HCT116 (cell line): ENCODE measurements at regions not wholly inside any gene's neighbourhood (a gene's known extent, or its start where the extent isn't known, plus 50 kb on each side); places are given as distances from the start of the nearest gene placed in this dataset.

Experiments used
- ATAC-seq: fragments of 200-7000 bp; cut with Tn5 transposase; 2 replicates; pipeline ENCODE4 v1.9.1; 2020; ENCODE audit warnings: mild to moderate bottlenecking, moderate library complexity
- BruUV-seq: library from RNA; stranded (reverse); fragments of 400-500 nt; replicated peaks from 2 replicates; lab custom pipeline; 2021; lab: Mats Ljungman, UMichigan
- CTCF ChIA-PET: fragments of 300-600 bp; sonication (Branson Sonifier 250); formaldehyde crosslinking; loops from one replicate; lab custom pipeline; 2021; ENCODE audit warnings: antibody characterized with exemption; lab: Charles Lee
- POLR2A ChIA-PET: fragments of 300-600, 350-600 bp; sonication (Branson Sonifier 250); formaldehyde crosslinking; loops from one replicate; lab custom pipeline; 2021; ENCODE audit warnings: antibody characterized with exemption; lab: Charles Lee
- RAD21 ChIA-PET, 2 experiments: fragments of 300-600 bp; sonication (Branson Sonifier 250); formaldehyde crosslinking; loops; one replicate each; lab custom pipeline; 2023; ENCODE audit warnings: low total read pairs in 2 of 2; ENCODE audit not compliant: uncharacterized antibody in 2 of 2, unreplicated experiment in 2 of 2, low non-redundant PET in 1 of 2; lab: Charles Lee
- DNase-seq: peaks from one replicate; pipeline ENCODE4 v3.0.0-alpha.2; 2010; ENCODE audit warnings: low read depth, low spot score
- H2AFZ ChIP-seq: fragments of 200-600 bp; shearing (Covaris generic), sonication (generic); 2 replicates; pipeline ENCODE4 v1.6.1; 2017; ENCODE audit warnings: low read depth, mixed run types, mixed read lengths, antibody characterized with exemption, low read length; ENCODE audit not compliant: poor library complexity, severe bottlenecking
- H3K27ac ChIP-seq: 2 replicates; pipeline ENCODE4 v1.5.1; 2012; ENCODE audit warnings: low read depth, low read length
- H3K27me3 ChIP-seq: fragments of 200-600 bp; sonication (generic); 2 replicates; pipeline ENCODE4 v1.6.1; 2016; ENCODE audit warnings: mixed run types, low read length, mixed read lengths; ENCODE audit not compliant: insufficient read depth
- H3K36me3 ChIP-seq, 2 experiments: fragments of 200-500 bp in 1 of 2; fragments of 200-600 bp in 1 of 2; sonication (Bioruptor generic) in 1 of 2; sonication (generic) in 1 of 2; 2 replicates each; pipeline versions ENCODE4 v1.5.1 to v1.6.1; 2014 to 2016; ENCODE audit warnings: low read length in 2 of 2, inconsistent platforms in 1 of 2, mixed read lengths in 1 of 2, mixed run types in 1 of 2; ENCODE audit not compliant: insufficient read depth in 2 of 2, control insufficient read depth in 1 of 2
- H3K4me1 ChIP-seq, 2 experiments: fragments of 200-600 bp in 1 of 2; sonication (generic) in 1 of 2; 2 replicates each; pipeline versions ENCODE4 v1.5.1 to v1.6.1; 2012 to 2017; ENCODE audit warnings: low read length in 2 of 2, inconsistent platforms in 1 of 2, mild to moderate bottlenecking in 1 of 2, mixed read lengths in 1 of 2, mixed run types in 1 of 2, moderate library complexity in 1 of 2; ENCODE audit not compliant: insufficient read depth in 2 of 2, control insufficient read depth in 1 of 2
- H3K4me2 ChIP-seq: fragments of 200-600 bp; sonication (generic); 2 replicates; pipeline ENCODE4 v1.6.1; 2017; ENCODE audit warnings: mixed run types, low read length, mixed read lengths
- H3K4me3 ChIP-seq, 2 experiments: fragments of 200-600 bp in 1 of 2; sonication (generic) in 1 of 2; replicated peaks in 1 of 2; 2 replicates each; pipeline ENCODE4 v1.5.1; 2011 to 2016; ENCODE audit warnings: low read length in 2 of 2, control low read depth in 1 of 2, low read depth in 1 of 2, mild to moderate bottlenecking in 1 of 2, mixed read lengths in 1 of 2, mixed run types in 1 of 2
- H3K79me2 ChIP-seq: fragments of 200-600 bp; sonication (generic); 2 replicates; pipeline ENCODE4 v1.6.1; 2017; ENCODE audit warnings: mild to moderate bottlenecking, mixed run types, low read length, moderate library complexity, mixed read lengths; ENCODE audit not compliant: insufficient read depth
- H3K9ac ChIP-seq: fragments of 200-600 bp; sonication (generic); 2 replicates; pipeline ENCODE4 v1.6.1; 2016; ENCODE audit warnings: low read length, mixed read lengths
- H3K9me2 ChIP-seq: fragments of 200-600 bp; sonication (generic), shearing (Covaris generic); 2 replicates; pipeline ENCODE4 v1.6.1; 2017; ENCODE audit warnings: mixed run types, mild to moderate bottlenecking, moderate library complexity; ENCODE audit not compliant: insufficient read depth
- H3K9me3 ChIP-seq, 2 experiments: fragments of 200-500 bp in 1 of 2; fragments of 200-600 bp in 1 of 2; sonication (Bioruptor generic) in 1 of 2; sonication (generic) in 1 of 2; 2 replicates each; pipeline ENCODE4 v1.6.1; 2014 to 2017; ENCODE audit warnings: low read length in 2 of 2, mixed read lengths in 2 of 2, inconsistent platforms in 1 of 2, low read depth in 1 of 2, mild to moderate bottlenecking in 1 of 2, mixed run types in 1 of 2, moderate library complexity in 1 of 2; ENCODE audit not compliant: control insufficient read depth in 1 of 2, insufficient read depth in 1 of 2
- H4K20me1 ChIP-seq: fragments of 200-600 bp; sonication (generic), shearing (Covaris generic); 2 replicates; pipeline ENCODE4 v1.6.1; 2017; ENCODE audit warnings: mixed run types, mild to moderate bottlenecking, moderate library complexity; ENCODE audit not compliant: insufficient read depth
- CBX3 ChIP-seq: IDR thresholded peaks from 2 replicates; pipeline ENCODE4 v1.6.1; 2012; ENCODE audit warnings: low read depth
- CEBPB ChIP-seq: IDR thresholded peaks from 2 replicates; pipeline ENCODE4 v1.6.1; 2012; ENCODE audit warnings: low read depth
- JUND ChIP-seq: IDR thresholded peaks from 2 replicates; pipeline ENCODE4 v1.6.1; 2012
- SIN3A ChIP-seq: IDR thresholded peaks from 2 replicates; pipeline ENCODE4 v1.6.1; 2012; ENCODE audit warnings: low read depth
- SRF ChIP-seq: IDR thresholded peaks from 2 replicates; pipeline ENCODE4 v1.6.1; 2012; ENCODE audit warnings: low read depth
- TCF7L2 ChIP-seq: IDR thresholded peaks from 2 replicates; pipeline ENCODE4 v1.7.0; 2011; ENCODE audit warnings: borderline replicate concordance, inconsistent platforms; ENCODE audit not compliant: insufficient read depth, insufficient read length; ENCODE audit errors: extremely low read depth
- intact Hi-C: fragments of 100-400 bp; cut with micrococcal nuclease; formaldehyde crosslinking; loops from 2 replicates; pipeline ENCODE4 v1.10.0; 2022
- TF ChIP-seq, protein P1 (sequence below): IDR thresholded peaks from 2 replicates; pipeline ENCODE4 v1.6.1; 2012
- TF ChIP-seq, protein P2 (sequence below): IDR thresholded peaks from 2 replicates; pipeline ENCODE4 v1.6.1; 2012
- TF ChIP-seq, protein P3 (sequence below): IDR thresholded peaks from 2 replicates; pipeline ENCODE4 v1.6.1; 2011; ENCODE audit warnings: mild to moderate bottlenecking, low read length, moderate library complexity; ENCODE audit not compliant: insufficient replicate concordance; ENCODE audit errors: extremely low read depth
- TF ChIP-seq, protein P4 (sequence below), 3 experiments: fragments of 200-600 bp in 1 of 3; sonication (generic) in 1 of 3; IDR thresholded peaks in 2 of 3; conservative IDR thresholded peaks in 1 of 3; 2 replicates each; pipeline ENCODE4 v1.5.1; 2012 to 2017; ENCODE audit warnings: low read depth in 2 of 3, low read length in 2 of 3, antibody characterized with exemption in 1 of 3, borderline replicate concordance in 1 of 3, control low read depth in 1 of 3, mild to moderate bottlenecking in 1 of 3, mixed read lengths in 1 of 3, mixed run types in 1 of 3, moderate library complexity in 1 of 3; ENCODE audit not compliant: insufficient read depth in 1 of 3

DNA sequence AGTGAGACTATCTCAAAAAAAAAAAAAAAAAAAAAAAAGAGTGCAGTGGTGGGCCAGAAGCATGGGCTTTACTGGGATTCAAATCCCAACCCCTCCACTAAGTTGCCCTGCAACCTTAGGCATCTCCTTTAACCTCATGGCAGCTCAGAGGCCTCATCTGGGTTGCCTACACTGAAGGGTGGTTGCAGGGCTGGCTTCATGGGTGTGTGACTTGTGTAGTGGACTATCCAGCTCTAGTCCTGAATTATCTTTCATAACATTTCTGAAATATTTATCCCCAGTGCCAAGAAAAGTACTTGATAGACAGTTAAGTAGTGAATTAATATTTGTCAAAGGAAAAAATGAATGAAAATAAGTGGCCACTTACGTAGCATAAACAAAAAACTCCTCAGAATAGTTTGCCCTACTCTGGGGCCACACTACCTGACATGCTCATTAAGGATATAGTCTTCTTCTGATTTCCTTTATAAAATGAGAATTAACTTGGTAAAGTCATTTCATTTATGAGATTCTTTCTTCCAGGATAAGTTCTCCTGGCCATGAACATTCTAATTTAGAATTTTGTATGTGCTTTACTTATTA, 116.0 kb upstream of the SYT13 start:
- TF ChIP-seq, protein P1, sequence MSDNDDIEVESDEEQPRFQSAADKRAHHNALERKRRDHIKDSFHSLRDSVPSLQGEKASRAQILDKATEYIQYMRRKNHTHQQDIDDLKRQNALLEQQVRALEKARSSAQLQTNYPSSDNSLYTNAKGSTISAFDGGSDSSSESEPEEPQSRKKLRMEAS = no peak
- no peak for TF ChIP-seq JUND
- no peak for TF ChIP-seq SIN3A
- no peak for TF ChIP-seq TCF7L2
- TF ChIP-seq, protein P2, sequence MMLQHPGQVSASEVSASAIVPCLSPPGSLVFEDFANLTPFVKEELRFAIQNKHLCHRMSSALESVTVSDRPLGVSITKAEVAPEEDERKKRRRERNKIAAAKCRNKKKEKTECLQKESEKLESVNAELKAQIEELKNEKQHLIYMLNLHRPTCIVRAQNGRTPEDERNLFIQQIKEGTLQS = no peak
- TF ChIP-seq, protein P3, sequence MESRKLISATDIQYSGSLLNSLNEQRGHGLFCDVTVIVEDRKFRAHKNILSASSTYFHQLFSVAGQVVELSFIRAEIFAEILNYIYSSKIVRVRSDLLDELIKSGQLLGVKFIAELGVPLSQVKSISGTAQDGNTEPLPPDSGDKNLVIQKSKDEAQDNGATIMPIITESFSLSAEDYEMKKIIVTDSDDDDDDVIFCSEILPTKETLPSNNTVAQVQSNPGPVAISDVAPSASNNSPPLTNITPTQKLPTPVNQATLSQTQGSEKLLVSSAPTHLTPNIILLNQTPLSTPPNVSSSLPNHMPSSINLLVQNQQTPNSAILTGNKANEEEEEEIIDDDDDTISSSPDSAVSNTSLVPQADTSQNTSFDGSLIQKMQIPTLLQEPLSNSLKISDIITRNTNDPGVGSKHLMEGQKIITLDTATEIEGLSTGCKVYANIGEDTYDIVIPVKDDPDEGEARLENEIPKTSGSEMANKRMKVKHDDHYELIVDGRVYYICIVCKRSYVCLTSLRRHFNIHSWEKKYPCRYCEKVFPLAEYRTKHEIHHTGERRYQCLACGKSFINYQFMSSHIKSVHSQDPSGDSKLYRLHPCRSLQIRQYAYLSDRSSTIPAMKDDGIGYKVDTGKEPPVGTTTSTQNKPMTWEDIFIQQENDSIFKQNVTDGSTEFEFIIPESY = no peak
- TF ChIP-seq CEBPB = no peak
- TF ChIP-seq SRF = no peak
- TF ChIP-seq, protein P4, sequence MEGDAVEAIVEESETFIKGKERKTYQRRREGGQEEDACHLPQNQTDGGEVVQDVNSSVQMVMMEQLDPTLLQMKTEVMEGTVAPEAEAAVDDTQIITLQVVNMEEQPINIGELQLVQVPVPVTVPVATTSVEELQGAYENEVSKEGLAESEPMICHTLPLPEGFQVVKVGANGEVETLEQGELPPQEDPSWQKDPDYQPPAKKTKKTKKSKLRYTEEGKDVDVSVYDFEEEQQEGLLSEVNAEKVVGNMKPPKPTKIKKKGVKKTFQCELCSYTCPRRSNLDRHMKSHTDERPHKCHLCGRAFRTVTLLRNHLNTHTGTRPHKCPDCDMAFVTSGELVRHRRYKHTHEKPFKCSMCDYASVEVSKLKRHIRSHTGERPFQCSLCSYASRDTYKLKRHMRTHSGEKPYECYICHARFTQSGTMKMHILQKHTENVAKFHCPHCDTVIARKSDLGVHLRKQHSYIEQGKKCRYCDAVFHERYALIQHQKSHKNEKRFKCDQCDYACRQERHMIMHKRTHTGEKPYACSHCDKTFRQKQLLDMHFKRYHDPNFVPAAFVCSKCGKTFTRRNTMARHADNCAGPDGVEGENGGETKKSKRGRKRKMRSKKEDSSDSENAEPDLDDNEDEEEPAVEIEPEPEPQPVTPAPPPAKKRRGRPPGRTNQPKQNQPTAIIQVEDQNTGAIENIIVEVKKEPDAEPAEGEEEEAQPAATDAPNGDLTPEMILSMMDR (IDR thresholded peaks at IDR 0.05 in 2 of 3, conservative IDR thresholded peaks at IDR 0.05 in 1 of 3; ENCODE audit: borderline replicate concordance in 1 of 3, insufficient read depth in 1 of 3, low read depth in 2 of 3, low read length in 2 of 3) = no peak
- no peak for TF ChIP-seq CBX3
- TF ChIP-seq, all 23 proteins: peak for 0
- POLR2A ChIA-PET = no interaction called here
- Histone ChIP-seq H3K9ac (no peak overlapping the region), H3K36me3 (no peaks in the 10 kb centered on the region), H3K9me3 (no peaks in the 10 kb centered on the region), H3K79me2 (no peaks in the 10 kb centered on the region), H3K4me2 (no peak overlapping the region), H3K4me3 (no peak overlapping the region), H3K9me2 (no peaks in the 10 kb centered on the region), H3K27me3 (peaks cover 48% of the 10 kb centered on the region), H4K20me1 (no peaks in the 10 kb centered on the region), H3K4me1 (no peaks in the 10 kb centered on the region), H3K27ac (no peak overlapping the region), H2AFZ (no peak overlapping the region)
- intact Hi-C loops = loop anchor here (10.0 kb wide), 1 partner anchor 253 kb away; no protein-coding TSS in a partner anchor
- ATAC-seq (no peak), DNase-seq (no peak)
- CTCF ChIA-PET = no interaction called here
- no TSS peak for BruUV-seq
- RAD21 ChIA-PET = interaction anchor here in 1 of 2 experiments (0.7 kb wide), 1 partner anchor 296 kb away, joined by 3 read pairs; no protein-coding TSS in a partner anchor
